ENCODE measurements at regions not wholly inside any gene's neighbourhood (a gene's known extent, or its start where the extent isn't known, plus 50 kb on each side); places are given as distances from the start of the nearest gene placed in this dataset.
A peak's percentile ranks its signal among the peaks of the same experiment; 100 is the strongest.

DNA sequence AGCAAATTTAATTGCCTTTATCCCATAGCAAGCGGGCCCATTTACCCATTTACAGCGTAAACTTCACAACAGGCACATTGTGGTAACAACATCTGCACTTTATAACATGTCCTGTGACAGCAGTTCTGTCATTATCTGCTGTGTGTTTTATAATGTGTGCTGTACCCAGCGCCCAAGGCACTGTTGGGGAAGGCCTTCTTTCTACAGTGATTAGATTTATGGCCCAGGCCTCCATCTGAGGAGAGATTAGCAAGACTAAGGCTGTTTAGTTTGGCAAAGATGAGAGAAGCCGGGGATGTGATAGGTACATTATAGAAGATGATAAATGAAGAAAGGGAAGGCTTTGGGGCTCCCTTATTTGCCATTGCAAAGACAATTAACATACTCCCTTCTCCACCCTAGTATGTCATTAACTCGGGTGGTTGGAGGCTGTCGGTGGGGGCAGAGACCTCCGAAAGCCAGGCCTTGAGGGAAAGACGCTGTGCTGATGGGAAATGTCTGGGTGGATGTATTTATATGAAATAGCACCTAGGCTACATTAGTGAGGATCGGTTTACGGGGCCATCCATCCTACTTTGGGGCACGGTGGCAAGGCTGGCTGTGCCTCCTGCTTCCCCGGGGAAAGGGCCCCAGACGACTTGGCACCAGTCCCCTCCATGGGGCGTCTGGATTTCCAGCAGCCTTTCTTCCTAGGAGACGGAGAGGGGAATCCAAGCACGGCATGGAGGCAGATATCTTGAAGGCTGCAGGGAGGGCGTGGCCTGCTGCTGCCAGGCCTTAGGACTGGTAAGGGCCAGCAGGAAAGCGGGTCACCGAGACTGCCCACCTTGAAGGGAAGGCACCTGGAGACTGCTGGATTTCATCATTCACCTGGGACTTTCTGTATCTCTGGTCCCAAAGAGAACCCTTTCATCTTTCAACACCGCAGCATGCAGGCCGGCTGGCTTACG, 64.3 kb upstream of the PTCH1 start:
- H3K4me1 ChIP-seq = no peaks in the 10 kb centered on the region
- DNase-seq = peak in 1 of 2 donors; percentile 29
- WGBS, 5 donors = 71 to 79% (median 74%) methylated on average over 21 to 22 of the region's 22 CpGs
- no peak overlapping the region for H3K4me3 ChIP-seq
- H3K36me3 ChIP-seq = no peaks in the 10 kb centered on the region
- peaks cover 0 to 4% (median 0%) of the 10 kb centered on the region in 3 donors for H3K27me3 ChIP-seq
- intact Hi-C loops (cut with DNase I; ENCODE audit: low total_unique reads) = no loop called here
- no peaks in the 10 kb centered on the region for H3K9me3 ChIP-seq
- H3K27ac ChIP-seq = no peak overlapping the region
- TF ChIP-seq, protein P1, sequence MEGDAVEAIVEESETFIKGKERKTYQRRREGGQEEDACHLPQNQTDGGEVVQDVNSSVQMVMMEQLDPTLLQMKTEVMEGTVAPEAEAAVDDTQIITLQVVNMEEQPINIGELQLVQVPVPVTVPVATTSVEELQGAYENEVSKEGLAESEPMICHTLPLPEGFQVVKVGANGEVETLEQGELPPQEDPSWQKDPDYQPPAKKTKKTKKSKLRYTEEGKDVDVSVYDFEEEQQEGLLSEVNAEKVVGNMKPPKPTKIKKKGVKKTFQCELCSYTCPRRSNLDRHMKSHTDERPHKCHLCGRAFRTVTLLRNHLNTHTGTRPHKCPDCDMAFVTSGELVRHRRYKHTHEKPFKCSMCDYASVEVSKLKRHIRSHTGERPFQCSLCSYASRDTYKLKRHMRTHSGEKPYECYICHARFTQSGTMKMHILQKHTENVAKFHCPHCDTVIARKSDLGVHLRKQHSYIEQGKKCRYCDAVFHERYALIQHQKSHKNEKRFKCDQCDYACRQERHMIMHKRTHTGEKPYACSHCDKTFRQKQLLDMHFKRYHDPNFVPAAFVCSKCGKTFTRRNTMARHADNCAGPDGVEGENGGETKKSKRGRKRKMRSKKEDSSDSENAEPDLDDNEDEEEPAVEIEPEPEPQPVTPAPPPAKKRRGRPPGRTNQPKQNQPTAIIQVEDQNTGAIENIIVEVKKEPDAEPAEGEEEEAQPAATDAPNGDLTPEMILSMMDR (IDR thresholded peaks at IDR 0.05) = no peak
- no peak for TF ChIP-seq POLR2AphosphoS5 (IDR thresholded peaks at IDR 0.05)
- no peak for TF ChIP-seq POLR2A (IDR thresholded peaks at IDR 0.05)
- TF ChIP-seq EP300 (IDR thresholded peaks at IDR 0.05) = no peak

- peaks cover 0 to 7% (median 0%) of the 10 kb centered on the region in 4 donors for H3K4me1 ChIP-seq
- TF ChIP-seq POLR2AphosphoS5 (IDR thresholded peaks at IDR 0.05) (no peak), EP300 (IDR thresholded peaks at IDR 0.05) (no peak)
- DNase-seq = no peak
- no peak overlapping the region for H3K27ac ChIP-seq
- peaks cover 0 to 21% (median 0%) of the 10 kb centered on the region in 3 donors for H3K27me3 ChIP-seq
- no peaks in the 10 kb centered on the region for H3K9me3 ChIP-seq
- no peak overlapping the region for H3K4me3 ChIP-seq
- H3K36me3 ChIP-seq = no peaks in the 10 kb centered on the region
- intact Hi-C loops (cut with DNase I; ENCODE audit: low total_unique reads) = no loop called here
- WGBS, 5 donors = 70 to 81% (median 77%) methylated on average over 13 to 14 of the region's 14 CpGs
These were observed 58.2 kb upstream of the PTCH1 start for GRCh38 chr9:95574866-95575553.

- no peaks in the 10 kb centered on the region for H3K36me3 ChIP-seq
- DNase-seq = no peak
- no peak overlapping the region for H3K4me3 ChIP-seq
- 67 to 71% (median 69%) methylated on average over 16 of the region's 16 CpGs for WGBS, 5 donors
- intact Hi-C loops (cut with DNase I; ENCODE audit: low total_unique reads) = no loop called here
- H3K4me1 ChIP-seq = peaks cover 0 to 10% (median 0%) of the 10 kb centered on the region in 4 donors
- no peaks in the 10 kb centered on the region for H3K9me3 ChIP-seq
- H3K27me3 ChIP-seq = peaks cover 0 to 27% (median 0%) of the 10 kb centered on the region in 3 donors
- no peak overlapping the region for H3K27ac ChIP-seq
- TF ChIP-seq, protein P1 (IDR thresholded peaks at IDR 0.05) = no peak
- TF ChIP-seq POLR2A (IDR thresholded peaks at IDR 0.05) = no peak
- no peak for TF ChIP-seq POLR2AphosphoS5 (IDR thresholded peaks at IDR 0.05)
- TF ChIP-seq EP300 (IDR thresholded peaks at IDR 0.05) = no peak
These were observed 57.4 kb upstream of the PTCH1 start for GRCh38 chr9:95574176-95574575.

- DNase-seq = no peak
- WGBS, 5 donors = 48 to 70% (median 60%) methylated on average over 8 of the region's 8 CpGs
- Histone ChIP-seq H3K27ac (no peak overlapping the region), H3K36me3 (no peaks in the 10 kb centered on the region), H3K4me1 (peaks cover 0 to 10% (median 0%) of the 10 kb centered on the region in 4 donors), H3K4me3 (no peak overlapping the region), H3K9me3 (no peaks in the 10 kb centered on the region), H3K27me3 (peaks cover 0 to 30% (median 0%) of the 10 kb centered on the region in 3 donors)
- TF ChIP-seq POLR2A (IDR thresholded peaks at IDR 0.05) (no peak), POLR2AphosphoS5 (IDR thresholded peaks at IDR 0.05) (no peak), EP300 (IDR thresholded peaks at IDR 0.05) (no peak)
- TF ChIP-seq, protein P1 (IDR thresholded peaks at IDR 0.05) = no peak
- intact Hi-C loops (cut with DNase I; ENCODE audit: low total_unique reads) = no loop called here
These were observed 56.7 kb upstream of the PTCH1 start for GRCh38 chr9:95573463-95573862.
